GM06990 (cell line): ENCODE measurements at regions not wholly inside any gene's neighbourhood (a gene's known extent, or its start where the extent isn't known, plus 50 kb on each side); places are given as distances from the start of the nearest gene placed in this dataset.
"Not testable (repeated sequence)": the region's sequence is repeated elsewhere in the genome, so short reads cannot be mapped to it uniquely, and the experiment has no call there.

Source experiments
- DNase-seq: peaks from one replicate; pipeline ENCODE4 v3.0.0-alpha.2; 2011; ENCODE audit not compliant: insufficient read length; ENCODE audit errors: extremely low read depth
- H3K27me3 ChIP-seq: replicated peaks from 2 replicates; pipeline ENCODE4 v1.6.0; 2011; ENCODE audit warnings: low read length; ENCODE audit not compliant: control insufficient read depth, insufficient read depth
- H3K36me3 ChIP-seq: 2 replicates; pipeline ENCODE4 v1.5.1; 2011; ENCODE audit warnings: low read length; ENCODE audit not compliant: control insufficient read depth, insufficient read depth
- H3K4me3 ChIP-seq: replicated peaks from 2 replicates; pipeline ENCODE4 v1.5.1; 2011; ENCODE audit warnings: low read depth, mild to moderate bottlenecking, control low read depth, low read length
- TF ChIP-seq, protein P1 (sequence below): IDR thresholded peaks from 2 replicates; pipeline ENCODE4 v1.5.1; 2011; ENCODE audit warnings: low read length, control low read depth, mild to moderate bottlenecking, inconsistent platforms; ENCODE audit not compliant: insufficient read depth, poor library complexity, severe bottlenecking

DNA sequence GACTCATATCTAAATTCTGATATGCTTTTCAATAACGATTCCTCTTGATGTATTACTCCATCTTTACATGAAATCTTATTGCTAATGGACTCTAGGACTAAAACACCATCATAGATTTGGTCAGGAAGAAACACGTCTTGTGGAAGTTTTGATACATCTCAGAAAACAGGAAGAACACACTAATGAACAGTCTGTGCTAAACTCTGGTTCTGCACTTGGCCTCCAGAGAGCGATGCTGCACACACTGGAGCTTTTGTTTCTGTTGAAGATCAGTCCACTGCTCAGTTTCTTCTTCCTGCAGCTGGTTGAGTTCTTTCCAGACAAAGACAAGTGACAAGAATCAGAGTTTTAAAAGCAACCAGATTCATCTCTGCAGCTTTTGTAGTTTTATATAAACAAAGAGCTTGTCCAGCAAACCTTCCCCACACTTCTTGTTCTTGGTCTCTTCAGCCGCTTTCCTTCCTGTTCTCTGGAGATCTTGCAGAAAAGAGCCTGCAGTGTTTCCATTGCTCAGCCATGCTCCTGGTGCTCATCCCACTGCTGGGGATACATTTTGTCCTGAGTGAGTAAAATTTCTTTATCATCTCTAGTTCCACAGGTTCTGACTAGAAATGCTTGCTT lies 229.1 kb upstream of the OR4E1 start:
- no peaks in the 10 kb centered on the region for H3K36me3 ChIP-seq
- DNase-seq = no peak
- TF ChIP-seq, protein P1, sequence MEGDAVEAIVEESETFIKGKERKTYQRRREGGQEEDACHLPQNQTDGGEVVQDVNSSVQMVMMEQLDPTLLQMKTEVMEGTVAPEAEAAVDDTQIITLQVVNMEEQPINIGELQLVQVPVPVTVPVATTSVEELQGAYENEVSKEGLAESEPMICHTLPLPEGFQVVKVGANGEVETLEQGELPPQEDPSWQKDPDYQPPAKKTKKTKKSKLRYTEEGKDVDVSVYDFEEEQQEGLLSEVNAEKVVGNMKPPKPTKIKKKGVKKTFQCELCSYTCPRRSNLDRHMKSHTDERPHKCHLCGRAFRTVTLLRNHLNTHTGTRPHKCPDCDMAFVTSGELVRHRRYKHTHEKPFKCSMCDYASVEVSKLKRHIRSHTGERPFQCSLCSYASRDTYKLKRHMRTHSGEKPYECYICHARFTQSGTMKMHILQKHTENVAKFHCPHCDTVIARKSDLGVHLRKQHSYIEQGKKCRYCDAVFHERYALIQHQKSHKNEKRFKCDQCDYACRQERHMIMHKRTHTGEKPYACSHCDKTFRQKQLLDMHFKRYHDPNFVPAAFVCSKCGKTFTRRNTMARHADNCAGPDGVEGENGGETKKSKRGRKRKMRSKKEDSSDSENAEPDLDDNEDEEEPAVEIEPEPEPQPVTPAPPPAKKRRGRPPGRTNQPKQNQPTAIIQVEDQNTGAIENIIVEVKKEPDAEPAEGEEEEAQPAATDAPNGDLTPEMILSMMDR = peak; percentile 50

GRCh38 chr14:21894898-21895194 lies 221.2 kb upstream of the OR4E1 start:
- H3K36me3 ChIP-seq, H3K27me3 ChIP-seq, H3K4me3 ChIP-seq, DNase-seq: not testable (repeated sequence)

More for the DNA sequence above, 229.1 kb upstream of the OR4E1 start:
- Histone ChIP-seq H3K4me3 (no peak overlapping the region), H3K27me3 (no peaks in the 10 kb centered on the region)

DNA sequence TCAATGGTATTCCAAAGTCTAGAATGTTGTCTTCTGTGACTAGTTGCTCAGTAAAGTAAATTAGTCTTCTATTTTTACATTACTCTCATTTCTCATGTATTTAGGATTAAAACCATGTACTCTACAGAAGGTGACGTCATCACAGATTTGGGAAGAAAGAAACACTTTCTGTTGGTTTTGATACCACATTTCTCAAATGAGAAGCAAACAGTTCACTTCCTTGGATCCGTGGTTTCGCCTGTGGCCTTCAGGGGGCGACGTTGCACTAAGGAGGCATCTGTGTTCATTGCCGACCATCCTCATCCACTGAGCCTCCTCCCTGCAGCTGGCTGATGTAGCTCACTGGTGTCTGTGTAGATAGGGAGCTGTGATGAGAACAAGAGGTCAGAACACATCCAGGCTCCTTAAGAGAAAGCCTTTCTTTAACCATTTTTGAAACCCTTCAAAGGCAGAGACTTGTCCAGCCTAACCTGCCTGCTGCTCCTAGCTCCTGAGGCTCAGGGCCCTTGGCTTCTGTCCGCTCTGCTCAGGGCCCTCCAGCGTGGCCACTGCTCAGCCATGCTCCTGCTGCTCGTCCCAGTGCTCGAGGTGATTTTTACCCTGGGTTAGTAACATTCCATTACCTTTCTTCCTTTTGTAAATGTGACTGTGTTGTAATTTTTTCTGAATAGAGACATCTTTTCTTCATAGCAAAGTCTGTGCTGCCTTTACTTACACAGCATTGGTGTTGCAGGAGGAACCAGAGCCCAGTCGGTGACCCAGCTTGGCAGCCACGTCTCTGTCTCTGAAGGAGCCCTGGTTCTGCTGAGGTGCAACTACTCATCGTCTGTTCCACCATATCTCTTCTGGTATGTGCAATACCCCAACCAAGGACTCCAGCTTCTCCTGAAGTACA lies 220.6 kb upstream of the OR4E1 start:
- H3K4me3 ChIP-seq = no peak overlapping the region
- TF ChIP-seq, protein P1 = peak; percentile 49
- no peaks in the 10 kb centered on the region for H3K27me3 ChIP-seq
- no peaks in the 10 kb centered on the region for H3K36me3 ChIP-seq
- no peak for DNase-seq

GRCh38 chr14:21891921-21892320 lies 218.3 kb upstream of the OR4E1 start:
- no peak for DNase-seq
- TF ChIP-seq, protein P1 = no peak
- no peak overlapping the region for H3K4me3 ChIP-seq
- H3K27me3 ChIP-seq = no peaks in the 10 kb centered on the region
- H3K36me3 ChIP-seq = no peaks in the 10 kb centered on the region

DNA sequence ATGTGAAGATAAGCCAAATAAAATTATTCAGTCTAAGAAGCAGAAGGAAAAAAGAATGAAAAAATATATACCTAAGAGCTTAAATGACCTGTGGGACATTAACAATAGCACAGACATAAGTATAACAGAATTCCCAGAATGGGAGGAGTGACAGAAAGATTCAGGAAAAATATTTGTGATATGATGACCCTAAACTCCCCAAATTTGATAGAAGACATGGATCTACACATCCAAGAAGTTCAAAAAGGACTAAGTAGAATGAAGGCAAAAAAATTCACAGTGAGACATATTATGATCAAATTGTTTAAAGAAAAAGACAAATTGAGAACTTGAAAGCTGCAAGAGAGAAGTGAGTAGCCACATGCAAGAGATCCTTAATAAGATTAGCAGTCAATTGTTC lies 211.4 kb upstream of the OR4E1 start:
- TF ChIP-seq, protein P1 = no peak
- no peak for DNase-seq
- Histone ChIP-seq H3K4me3 (no peak overlapping the region), H3K36me3 (no peaks in the 10 kb centered on the region), H3K27me3 (no peaks in the 10 kb centered on the region)

GRCh38 chr14:21882226-21882625 lies 208.6 kb upstream of the OR4E1 start:
- TF ChIP-seq, protein P1 = no peak
- H3K27me3 ChIP-seq = no peaks in the 10 kb centered on the region

More at GRCh38 chr14:21882226-21882625, 208.6 kb upstream of the OR4E1 start:
- Histone ChIP-seq H3K4me3 (no peak overlapping the region), H3K36me3 (no peaks in the 10 kb centered on the region)
- DNase-seq = no peak
